Breast epithelium (tissue), 4 donors: ENCODE measurements at regions not wholly inside any gene's neighbourhood (a gene's known extent, or its start where the extent isn't known, plus 50 kb on each side); places are given as distances from the start of the nearest gene placed in this dataset.
"Not testable (repeated sequence)": the region's sequence is repeated elsewhere in the genome, so short reads cannot be mapped to it uniquely, and the experiment has no call there.

ENCODE experiments used
- DNase-seq, 2 donors: peaks; one replicate each; pipeline ENCODE4 v3.0.0-alpha.2; 2019; ENCODE audit warnings: low spot score in 2 of 2
- H3K27ac ChIP-seq, 2 donors: fragments of 200-600 bp; sonication (generic) in 1 of 2; one replicate each; pipeline ENCODE4 v1.5.1; 2016 to 2019; ENCODE audit warnings: mild to moderate bottlenecking in 1 of 2
- H3K27me3 ChIP-seq, 2 donors: fragments of 200-600 bp; sonication (generic) in 1 of 2; one replicate each; pipeline versions ENCODE4 v1.5.1 to v1.6.0; 2017 to 2019; ENCODE audit warnings: control low read depth in 1 of 2, mild to moderate bottlenecking in 1 of 2
- H3K36me3 ChIP-seq: fragments of 200-600 bp; one replicate; pipeline ENCODE4 v1.5.1; 2019
- H3K4me1 ChIP-seq, 2 donors: fragments of 200-600 bp; sonication (generic); one replicate each; pipeline ENCODE4 v1.5.1; 2016 to 2019; ENCODE audit warnings: control low read depth in 1 of 2
- H3K4me3 ChIP-seq, 3 donors: fragments of 200-600 bp; sonication (generic); 1 replicate in 2 of 3; 2 replicates in 1 of 3; pipeline ENCODE4 v1.5.1; 2016 to 2019; ENCODE audit warnings: mild to moderate bottlenecking in 3 of 3, moderate library complexity in 2 of 3
- H3K9me3 ChIP-seq, 2 donors: fragments of 200-600 bp; sonication (generic) in 1 of 2; one replicate each; pipeline ENCODE4 v1.5.1; 2016 to 2019; ENCODE audit warnings: control low read depth in 1 of 2
- CTCF ChIP-seq, 3 donors: fragments of 450-650 bp; IDR thresholded peaks; one replicate each; pipeline ENCODE4 v1.5.1; 2016 to 2017; ENCODE audit warnings: antibody characterized with exemption in 3 of 3, mild to moderate bottlenecking in 3 of 3, moderate library complexity in 3 of 3
- POLR2A ChIP-seq: fragments of 450-650 bp; IDR thresholded peaks from one replicate; pipeline ENCODE4 v1.6.1; 2016; ENCODE audit warnings: antibody characterized with exemption, mild to moderate bottlenecking, moderate library complexity
- POLR2AphosphoS5 ChIP-seq, 3 donors: sonication (generic); formaldehyde crosslinking; IDR thresholded peaks; one replicate each; pipeline ENCODE4 v1.6.1; 2017; ENCODE audit warnings: antibody characterized with exemption in 3 of 3
- intact Hi-C: fragments of 100-400 bp; cut with DNase I; formaldehyde crosslinking; loops from one replicate; pipeline ENCODE4 v1.15.1; 2023; ENCODE audit warnings: low total_unique reads

GRCh38 chr9:95780751-95781150 is 94.7 kb upstream of the ERCC6L2 start:
- Histone ChIP-seq H3K4me3 (no peak overlapping the region), H3K9me3 (no peaks in the 10 kb centered on the region), H3K36me3 (no peaks in the 10 kb centered on the region), H3K4me1 (no peaks in the 10 kb centered on the region), H3K27ac (no peak overlapping the region), H3K27me3 (no peaks in the 10 kb centered on the region)
- intact Hi-C loops, result no loop called here
- TF ChIP-seq POLR2A, result no peak
- TF ChIP-seq POLR2AphosphoS5 (IDR thresholded peaks at IDR 0.05), result no peak
- no peak for TF ChIP-seq CTCF (IDR thresholded peaks at IDR 0.05)
- no peak for DNase-seq

GRCh38 chr9:95780121-95780520 is 95.4 kb upstream of the ERCC6L2 start:
- no peak overlapping the region for H3K4me3 ChIP-seq
- no peak for DNase-seq
- H3K9me3 ChIP-seq, result no peaks in the 10 kb centered on the region
- intact Hi-C loops, result no loop called here
- H3K27me3 ChIP-seq, result no peaks in the 10 kb centered on the region
- no peak overlapping the region for H3K27ac ChIP-seq
- TF ChIP-seq POLR2AphosphoS5 (IDR thresholded peaks at IDR 0.05), result no peak
- TF ChIP-seq CTCF (IDR thresholded peaks at IDR 0.05), result no peak
- no peak for TF ChIP-seq POLR2A
- no peaks in the 10 kb centered on the region for H3K36me3 ChIP-seq
- no peaks in the 10 kb centered on the region for H3K4me1 ChIP-seq

- intact Hi-C loops, H3K4me1 ChIP-seq, DNase-seq, H3K27me3 ChIP-seq, H3K27ac ChIP-seq, H3K9me3 ChIP-seq, H3K4me3 ChIP-seq, H3K36me3 ChIP-seq: not testable (repeated sequence)
Measured at GRCh38 chr9:95779597-95779996, 95.9 kb upstream of the ERCC6L2 start.

GRCh38 chr9:95778957-95779356 is 96.5 kb upstream of the ERCC6L2 start:
- TF ChIP-seq POLR2A, result no peak
- TF ChIP-seq CTCF (IDR thresholded peaks at IDR 0.05), result no peak
- TF ChIP-seq POLR2AphosphoS5 (IDR thresholded peaks at IDR 0.05), result no peak

GRCh38 chr9:95777136-95777535 is 98.4 kb upstream of the ERCC6L2 start:
- Histone ChIP-seq H3K36me3 (no peaks in the 10 kb centered on the region), H3K27me3 (no peaks in the 10 kb centered on the region), H3K4me1 (no peaks in the 10 kb centered on the region), H3K4me3 (no peak overlapping the region), H3K9me3 (no peaks in the 10 kb centered on the region), H3K27ac (no peak overlapping the region)
- intact Hi-C loops, result no loop called here
- no peak for DNase-seq
- TF ChIP-seq POLR2A, result no peak
- TF ChIP-seq POLR2AphosphoS5 (IDR thresholded peaks at IDR 0.05), result no peak
- TF ChIP-seq CTCF (IDR thresholded peaks at IDR 0.05), result no peak

More at GRCh38 chr9:95778957-95779356, 96.5 kb upstream of the ERCC6L2 start:
- DNase-seq, result no peak
- Histone ChIP-seq H3K4me3 (no peak overlapping the region), H3K36me3 (no peaks in the 10 kb centered on the region), H3K27ac (no peak overlapping the region), H3K9me3 (no peaks in the 10 kb centered on the region), H3K27me3 (no peaks in the 10 kb centered on the region), H3K4me1 (no peaks in the 10 kb centered on the region)
- intact Hi-C loops, result no loop called here

GRCh38 chr9:95776176-95776575 is 99.3 kb upstream of the ERCC6L2 start:
- intact Hi-C loops, result no loop called here
- H3K9me3 ChIP-seq, result no peaks in the 10 kb centered on the region
- no peak for DNase-seq
- H3K4me3 ChIP-seq, result no peak overlapping the region
- H3K4me1 ChIP-seq, result no peaks in the 10 kb centered on the region
- no peak overlapping the region for H3K27ac ChIP-seq
- no peaks in the 10 kb centered on the region for H3K36me3 ChIP-seq
- H3K27me3 ChIP-seq, result no peaks in the 10 kb centered on the region
- TF ChIP-seq POLR2AphosphoS5 (IDR thresholded peaks at IDR 0.05) (no peak), POLR2A (no peak), CTCF (IDR thresholded peaks at IDR 0.05) (no peak)
